ENCODE measurements at regions not wholly inside any gene's neighbourhood (a gene's known extent, or its start where the extent isn't known, plus 50 kb on each side); places are given as distances from the start of the nearest gene placed in this dataset.

GRCh38 chr3:180180795-180181194 lies 144.1 kb upstream of the PEX5L start:
- TF ChIP-seq, protein P1, sequence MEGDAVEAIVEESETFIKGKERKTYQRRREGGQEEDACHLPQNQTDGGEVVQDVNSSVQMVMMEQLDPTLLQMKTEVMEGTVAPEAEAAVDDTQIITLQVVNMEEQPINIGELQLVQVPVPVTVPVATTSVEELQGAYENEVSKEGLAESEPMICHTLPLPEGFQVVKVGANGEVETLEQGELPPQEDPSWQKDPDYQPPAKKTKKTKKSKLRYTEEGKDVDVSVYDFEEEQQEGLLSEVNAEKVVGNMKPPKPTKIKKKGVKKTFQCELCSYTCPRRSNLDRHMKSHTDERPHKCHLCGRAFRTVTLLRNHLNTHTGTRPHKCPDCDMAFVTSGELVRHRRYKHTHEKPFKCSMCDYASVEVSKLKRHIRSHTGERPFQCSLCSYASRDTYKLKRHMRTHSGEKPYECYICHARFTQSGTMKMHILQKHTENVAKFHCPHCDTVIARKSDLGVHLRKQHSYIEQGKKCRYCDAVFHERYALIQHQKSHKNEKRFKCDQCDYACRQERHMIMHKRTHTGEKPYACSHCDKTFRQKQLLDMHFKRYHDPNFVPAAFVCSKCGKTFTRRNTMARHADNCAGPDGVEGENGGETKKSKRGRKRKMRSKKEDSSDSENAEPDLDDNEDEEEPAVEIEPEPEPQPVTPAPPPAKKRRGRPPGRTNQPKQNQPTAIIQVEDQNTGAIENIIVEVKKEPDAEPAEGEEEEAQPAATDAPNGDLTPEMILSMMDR (IDR thresholded peaks at IDR 0.05; ENCODE audit: insufficient read depth, low read depth, low read length): no peak
- no peak for DNase-seq (ENCODE audit: low read depth)
- Histone ChIP-seq H3K27me3 (ENCODE audit: control insufficient read depth, insufficient read depth, low read length) (no peaks in the 10 kb centered on the region), H3K36me3 (ENCODE audit: control insufficient read depth, insufficient read depth, low read length) (no peaks in the 10 kb centered on the region), H3K4me3 (ENCODE audit: low read depth, low read length) (no peak overlapping the region)
- CTCF ChIA-PET: no interaction called here
- POLR2A ChIA-PET: no interaction called here

DNA sequence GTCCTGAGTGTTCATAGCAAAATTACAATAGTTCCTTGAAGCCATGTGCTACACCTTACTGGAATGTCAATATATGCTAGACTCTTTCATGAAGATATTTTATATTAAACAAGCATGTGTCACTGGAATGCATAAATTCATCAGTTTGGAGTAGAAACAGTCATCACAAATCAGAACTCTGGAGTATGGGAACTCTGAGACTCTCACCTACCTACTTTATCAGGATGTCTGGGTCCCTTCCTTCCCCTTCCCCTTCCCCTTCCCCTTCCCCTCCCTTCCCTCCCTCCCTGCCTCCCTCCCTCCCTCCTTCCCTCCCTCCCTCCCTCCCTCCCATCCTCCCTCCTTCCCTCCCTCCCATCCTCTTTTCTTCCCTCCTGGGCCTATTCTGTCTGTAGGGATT lies 144.7 kb upstream of the PEX5L start:
- POLR2A ChIA-PET: no interaction called here
- DNase-seq (ENCODE audit: low read depth): no peak
- CTCF ChIA-PET: no interaction called here
- Histone ChIP-seq H3K4me3 (ENCODE audit: low read depth, low read length) (no peak overlapping the region), H3K36me3 (ENCODE audit: control insufficient read depth, insufficient read depth, low read length) (no peaks in the 10 kb centered on the region), H3K27me3 (ENCODE audit: control insufficient read depth, insufficient read depth, low read length) (no peaks in the 10 kb centered on the region)
- TF ChIP-seq, protein P1 (IDR thresholded peaks at IDR 0.05; ENCODE audit: insufficient read depth, low read depth, low read length): no peak

DNA sequence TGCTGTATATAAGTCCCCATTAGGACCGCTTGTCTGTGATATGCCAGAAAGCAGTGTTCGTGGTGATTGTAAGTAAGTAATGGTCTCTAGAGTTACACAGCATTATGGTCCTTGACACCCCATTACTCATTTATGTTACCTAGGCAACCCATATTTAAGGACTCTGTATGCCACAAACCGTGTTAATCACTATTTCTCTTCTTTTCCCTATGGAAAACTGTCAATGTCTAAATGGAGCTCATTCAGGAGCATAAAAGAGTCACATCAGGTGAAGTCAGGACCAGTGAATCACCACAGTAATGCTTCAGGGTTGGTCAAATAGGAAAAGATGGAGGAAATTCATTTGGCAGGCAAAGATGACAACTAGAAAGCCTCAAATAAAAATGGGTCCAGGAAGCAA lies 146.6 kb upstream of the PEX5L start:
- Histone ChIP-seq H3K36me3 (ENCODE audit: control insufficient read depth, insufficient read depth, low read length) (no peaks in the 10 kb centered on the region), H3K4me3 (ENCODE audit: low read depth, low read length) (no peak overlapping the region), H3K27me3 (ENCODE audit: control insufficient read depth, insufficient read depth, low read length) (no peaks in the 10 kb centered on the region)
- ChIA-PET POLR2A (no interaction called here), CTCF (no interaction called here)
- TF ChIP-seq, protein P1 (IDR thresholded peaks at IDR 0.05; ENCODE audit: insufficient read depth, low read depth, low read length): no peak
- no peak for DNase-seq (ENCODE audit: low read depth)

GRCh38 chr3:180184816-180185215 lies 148.1 kb upstream of the PEX5L start:
- TF ChIP-seq, protein P1 (IDR thresholded peaks at IDR 0.05; ENCODE audit: insufficient read depth, low read depth, low read length): no peak
- ChIA-PET POLR2A (no interaction called here), CTCF (no interaction called here)
- H3K36me3 ChIP-seq (ENCODE audit: control insufficient read depth, insufficient read depth, low read length): no peaks in the 10 kb centered on the region
- H3K4me3 ChIP-seq (ENCODE audit: low read depth, low read length): no peak overlapping the region
- no peaks in the 10 kb centered on the region for H3K27me3 ChIP-seq (ENCODE audit: control insufficient read depth, insufficient read depth, low read length)
- DNase-seq (ENCODE audit: low read depth): no peak

DNA sequence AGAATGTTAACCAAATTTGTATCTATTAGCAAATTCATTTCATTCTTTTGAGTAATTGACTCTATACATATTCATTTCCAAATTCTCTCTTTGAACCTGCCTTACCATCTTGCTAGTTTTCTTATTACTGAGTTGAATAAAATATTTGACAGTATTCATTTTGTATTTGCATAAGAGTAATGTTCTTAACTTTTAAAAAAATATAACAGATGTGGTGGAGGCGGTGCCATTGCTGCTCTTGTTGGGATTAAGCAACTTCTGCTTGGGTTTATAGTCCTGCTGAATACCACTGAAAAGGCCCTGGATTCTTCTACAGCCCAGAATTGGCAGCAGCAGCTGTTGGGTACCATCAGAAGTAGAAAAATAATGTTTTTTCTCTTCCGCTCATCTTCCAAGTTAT lies 148.9 kb upstream of the PEX5L start:
- POLR2A ChIA-PET: no interaction called here
- H3K27me3 ChIP-seq (ENCODE audit: control insufficient read depth, insufficient read depth, low read length): no peaks in the 10 kb centered on the region
- no peak for DNase-seq (ENCODE audit: low read depth)
- TF ChIP-seq, protein P1 (IDR thresholded peaks at IDR 0.05; ENCODE audit: insufficient read depth, low read depth, low read length): no peak
- no peak overlapping the region for H3K4me3 ChIP-seq (ENCODE audit: low read depth, low read length)
- H3K36me3 ChIP-seq (ENCODE audit: control insufficient read depth, insufficient read depth, low read length): no peaks in the 10 kb centered on the region
- CTCF ChIA-PET: no interaction called here

Measured in BJ (cell line).